Epithelial cell of esophagus (primary cell): ENCODE measurements at regions not wholly inside any gene's neighbourhood (a gene's known extent, or its start where the extent isn't known, plus 50 kb on each side); places are given as distances from the start of the nearest gene placed in this dataset.
A peak's percentile ranks its signal among the peaks of the same experiment; 100 is the strongest.
"Not testable (repeated sequence)": the region's sequence is repeated elsewhere in the genome, so short reads cannot be mapped to it uniquely, and the experiment has no call there.

Experiments used
- DNase-seq: peaks from one replicate; pipeline ENCODE4 v3.0.0; 2010; ENCODE audit warnings: low read depth
- H3K4me3 ChIP-seq: 2 replicates; pipeline ENCODE4 v1.5.1; 2011; ENCODE audit warnings: mild to moderate bottlenecking, low read length, control low read depth
- CTCF ChIP-seq: IDR thresholded peaks from 2 replicates; pipeline ENCODE4 v1.5.1; 2011; ENCODE audit warnings: low read depth, mild to moderate bottlenecking, low read length, control low read depth, inconsistent platforms; ENCODE audit not compliant: insufficient read depth; ENCODE audit errors: missing control alignments

DNA sequence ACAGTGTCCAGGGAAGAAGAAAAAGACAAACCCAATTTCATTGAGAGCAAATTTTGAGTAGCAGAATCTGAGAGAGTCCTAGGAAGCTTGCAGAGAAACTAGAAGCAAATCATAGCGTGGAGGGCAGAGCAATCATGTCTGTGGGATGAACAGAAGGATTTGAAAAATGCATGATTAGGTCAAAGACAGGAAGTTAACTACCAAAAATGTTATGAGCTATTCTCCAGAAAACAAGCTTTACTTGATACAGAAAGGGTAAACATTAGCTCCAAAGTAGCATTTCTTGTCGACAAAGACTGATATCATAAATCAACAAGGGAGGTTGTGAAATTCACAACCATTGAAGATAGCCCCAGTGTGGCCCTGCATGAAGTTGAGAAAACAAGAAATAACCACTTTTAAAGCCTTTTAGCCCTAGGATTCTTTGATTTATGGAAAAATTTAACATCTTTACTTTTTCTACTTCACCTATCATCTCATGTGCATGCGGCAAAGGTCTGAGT is 97.7 kb upstream of the MEGF10 start:
- no peak for TF ChIP-seq CTCF

GRCh38 chr5:127196042-127196441 is 94.6 kb upstream of the MEGF10 start:
- DNase-seq, result no peak
- H3K4me3 ChIP-seq, result no peak overlapping the region
- no peak for TF ChIP-seq CTCF

More for the DNA sequence above, 97.7 kb upstream of the MEGF10 start:
- no peak overlapping the region for H3K4me3 ChIP-seq
- no peak for DNase-seq

DNA sequence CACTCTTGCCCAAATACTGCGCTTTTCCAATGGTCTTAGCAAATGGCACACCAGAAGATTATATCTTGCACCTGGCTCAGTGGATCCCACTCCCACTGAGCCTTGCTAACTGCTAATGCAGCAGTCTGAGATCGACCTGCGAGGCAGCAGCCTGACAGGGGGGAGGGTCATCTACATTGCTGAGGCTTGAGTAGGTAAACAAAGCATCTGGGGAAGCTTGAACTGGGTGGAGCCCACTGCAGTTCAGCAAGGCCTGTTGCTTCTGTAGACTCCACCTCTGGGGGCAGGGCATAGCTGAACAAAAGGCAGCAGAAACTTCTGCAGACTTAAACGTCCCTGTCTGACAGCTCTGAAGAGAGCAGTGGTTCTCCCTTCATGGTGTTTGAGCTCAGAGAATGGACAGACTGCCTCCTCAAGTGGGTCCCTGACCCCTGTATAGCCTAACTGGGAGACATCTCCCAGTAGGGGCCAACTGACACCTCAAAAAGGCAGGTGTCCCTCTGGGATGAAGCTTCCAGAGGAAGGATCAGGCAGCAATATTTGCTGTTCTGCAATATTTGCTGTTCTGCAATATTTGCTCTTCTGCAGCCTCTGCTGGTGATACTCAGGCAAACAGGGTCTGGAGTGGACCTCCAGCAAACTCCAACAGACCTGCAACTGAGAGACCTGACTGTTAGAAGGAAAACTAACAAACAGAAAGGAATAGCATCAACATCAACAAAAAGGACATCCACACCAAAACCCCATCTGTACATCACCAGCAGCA is 93.0 kb upstream of the MEGF10 start:
- not testable (repeated sequence) for H3K4me3 ChIP-seq
- DNase-seq, result peak; percentile 21

GRCh38 chr5:127202738-127203137 is 87.9 kb upstream of the MEGF10 start:
- DNase-seq, H3K4me3 ChIP-seq: not testable (repeated sequence)

GRCh38 chr5:127203818-127204217 is 86.8 kb upstream of the MEGF10 start:
- peak; percentile 80 for DNase-seq

DNA sequence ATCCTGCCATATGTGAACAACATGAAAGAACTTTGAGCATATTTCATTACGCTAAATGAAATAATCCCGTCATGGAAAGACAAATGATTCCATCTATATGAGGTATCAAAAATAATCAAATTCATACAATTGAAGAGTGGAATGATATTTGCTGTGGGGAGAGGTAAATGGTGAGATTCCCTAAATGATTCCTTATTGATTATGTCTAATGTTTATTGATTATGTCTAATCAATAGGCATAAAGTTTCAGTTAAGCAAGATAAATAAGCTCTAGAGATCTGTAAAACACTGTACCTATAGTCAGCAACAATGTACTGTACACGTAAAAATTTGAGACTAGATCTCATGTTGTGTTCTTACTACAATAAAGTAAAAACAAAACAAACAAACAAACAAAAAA is 85.4 kb upstream of the MEGF10 start:
- H3K4me3 ChIP-seq, result no peak overlapping the region
- no peak for DNase-seq
- no peak for TF ChIP-seq CTCF

More at GRCh38 chr5:127203818-127204217, 86.8 kb upstream of the MEGF10 start:
- no peak overlapping the region for H3K4me3 ChIP-seq
- TF ChIP-seq CTCF, result no peak

- no peak overlapping the region for H3K4me3 ChIP-seq
- no peak for TF ChIP-seq CTCF
- peak; percentile 91 for DNase-seq
Measured at GRCh38 chr5:127206320-127207113, 84.1 kb upstream of the MEGF10 start.
